HUES48 (cell line): ENCODE measurements at regions not wholly inside any gene's neighbourhood (a gene's known extent, or its start where the extent isn't known, plus 50 kb on each side); places are given as distances from the start of the nearest gene placed in this dataset.

Source experiments
- H3K27ac ChIP-seq: one replicate; pipeline ENCODE4 v1.7.0; 2013; ENCODE audit warnings: low read depth, low read length, inconsistent platforms
- H3K27me3 ChIP-seq: 2 replicates; pipeline ENCODE4 v1.6.1; 2013; ENCODE audit warnings: mild to moderate bottlenecking, low read length; ENCODE audit not compliant: control insufficient read depth, insufficient read depth
- H3K36me3 ChIP-seq: 2 replicates; pipeline ENCODE4 v1.6.1; 2013; ENCODE audit warnings: low read length; ENCODE audit not compliant: control insufficient read depth, insufficient read depth
- H3K4me1 ChIP-seq: 2 replicates; pipeline ENCODE4 v1.6.1; 2013; ENCODE audit warnings: mild to moderate bottlenecking, low read length; ENCODE audit not compliant: control insufficient read depth, insufficient read depth
- H3K4me3 ChIP-seq: 2 replicates; pipeline ENCODE4 v1.5.1; 2013; ENCODE audit warnings: mild to moderate bottlenecking, low read depth, low read length
- H3K9ac ChIP-seq: 2 replicates; pipeline ENCODE4 v1.6.1; 2013; ENCODE audit warnings: mild to moderate bottlenecking, low read depth, low read length, moderate library complexity
- H3K9me3 ChIP-seq: 2 replicates; pipeline ENCODE4 v1.6.1; 2013; ENCODE audit warnings: low read length; ENCODE audit not compliant: control insufficient read depth, insufficient read depth

- Histone ChIP-seq H3K4me1 (peaks cover 5% of the 10 kb centered on the region; the same call in 1 of the 2 replicates), H3K27me3 (no peaks in the 10 kb centered on the region), H3K36me3 (no peaks in the 10 kb centered on the region), H3K9ac (no peak overlapping the region), H3K27ac (no peak overlapping the region), H3K9me3 (no peaks in the 10 kb centered on the region), H3K4me3 (no peak overlapping the region)
These were observed 121.8 kb upstream of the SMAD3 start for GRCh38 chr15:66943456-66944095.

GRCh38 chr15:66944121-66944520, 121.3 kb upstream of the SMAD3 start:
- H3K4me1 ChIP-seq: peaks cover 5% of the 10 kb centered on the region; the same call in 1 of the 2 replicates
- H3K9me3 ChIP-seq: no peaks in the 10 kb centered on the region
- no peak overlapping the region for H3K27ac ChIP-seq
- H3K36me3 ChIP-seq: no peaks in the 10 kb centered on the region
- H3K4me3 ChIP-seq: no peak overlapping the region
- H3K9ac ChIP-seq: no peak overlapping the region
- H3K27me3 ChIP-seq: no peaks in the 10 kb centered on the region

- H3K9ac ChIP-seq: no peak overlapping the region
- H3K4me1 ChIP-seq: peaks cover 5% of the 10 kb centered on the region; the same call in 1 of the 2 replicates
- H3K36me3 ChIP-seq: no peaks in the 10 kb centered on the region
- H3K27ac ChIP-seq: no peak overlapping the region
- H3K27me3 ChIP-seq: no peaks in the 10 kb centered on the region
- no peak overlapping the region for H3K4me3 ChIP-seq
- H3K9me3 ChIP-seq: no peaks in the 10 kb centered on the region
These were observed 120.1 kb upstream of the SMAD3 start for GRCh38 chr15:66945286-66945685.

DNA sequence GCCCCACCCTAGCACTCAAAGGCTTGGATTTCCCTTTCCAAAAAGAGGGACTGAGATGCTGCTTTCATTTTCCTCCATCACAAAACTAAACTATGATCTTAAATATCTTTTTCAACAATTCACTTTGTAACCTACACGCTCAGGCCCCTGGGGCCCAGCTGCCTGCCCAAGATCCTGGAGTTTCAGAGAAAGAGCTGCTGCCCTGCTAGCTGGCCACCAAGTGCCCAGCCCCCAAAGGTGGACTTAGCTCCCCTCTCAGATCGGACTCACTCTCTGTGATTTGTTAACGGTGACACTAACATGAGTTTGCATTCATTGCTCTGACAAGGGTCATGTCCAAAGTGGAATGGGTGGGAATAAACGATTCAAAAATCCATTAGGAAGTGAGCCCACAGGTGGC, 119.6 kb upstream of the SMAD3 start:
- H3K4me3 ChIP-seq: no peak overlapping the region
- peaks cover 5% of the 10 kb centered on the region; the same call in 1 of the 2 replicates for H3K4me1 ChIP-seq
- no peak overlapping the region for H3K27ac ChIP-seq
- H3K9me3 ChIP-seq: no peaks in the 10 kb centered on the region
- H3K36me3 ChIP-seq: no peaks in the 10 kb centered on the region
- no peaks in the 10 kb centered on the region for H3K27me3 ChIP-seq
- no peak overlapping the region for H3K9ac ChIP-seq

- no peaks in the 10 kb centered on the region for H3K9me3 ChIP-seq
- no peak overlapping the region for H3K9ac ChIP-seq
- no peak overlapping the region for H3K4me3 ChIP-seq
- H3K36me3 ChIP-seq: no peaks in the 10 kb centered on the region
- H3K27ac ChIP-seq: no peak overlapping the region
- no peaks in the 10 kb centered on the region for H3K27me3 ChIP-seq
- H3K4me1 ChIP-seq: peaks cover 5% of the 10 kb centered on the region; the same call in 1 of the 2 replicates
These were observed 118.7 kb upstream of the SMAD3 start for GRCh38 chr15:66946578-66947164.

GRCh38 chr15:66947471-66947870, 117.9 kb upstream of the SMAD3 start:
- no peak overlapping the region for H3K27ac ChIP-seq

DNA sequence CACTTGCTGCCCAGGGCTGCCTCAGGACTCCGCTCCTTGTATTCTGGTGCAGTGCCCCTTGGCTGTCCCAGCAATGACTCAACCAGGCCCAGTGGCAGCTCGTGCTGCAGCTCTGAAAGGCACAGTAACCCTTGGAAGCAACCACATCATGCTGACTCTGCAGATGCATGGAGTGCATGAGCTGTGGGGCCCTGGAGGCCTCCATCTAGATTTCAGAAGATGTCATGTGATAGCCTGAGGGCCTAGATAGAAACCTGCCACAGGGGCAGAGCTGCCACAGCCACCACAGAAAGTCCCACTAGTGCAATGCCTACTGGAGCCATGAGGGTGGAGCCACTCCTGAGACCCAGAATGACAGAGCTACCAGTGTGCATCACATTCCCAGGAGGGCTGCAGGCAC, 117.1 kb upstream of the SMAD3 start:
- Histone ChIP-seq H3K4me3 (no peak overlapping the region), H3K9me3 (no peaks in the 10 kb centered on the region), H3K9ac (no peak overlapping the region), H3K27ac (no peak overlapping the region), H3K27me3 (no peaks in the 10 kb centered on the region), H3K36me3 (no peaks in the 10 kb centered on the region), H3K4me1 (peaks cover under 1% of the 10 kb centered on the region; the same call in 1 of the 2 replicates)

More at GRCh38 chr15:66947471-66947870, 117.9 kb upstream of the SMAD3 start:
- H3K4me3 ChIP-seq: no peak overlapping the region
- no peak overlapping the region for H3K9ac ChIP-seq
- H3K27me3 ChIP-seq: no peaks in the 10 kb centered on the region
- no peaks in the 10 kb centered on the region for H3K36me3 ChIP-seq
- peaks cover 5% of the 10 kb centered on the region; the same call in 1 of the 2 replicates for H3K4me1 ChIP-seq
- no peaks in the 10 kb centered on the region for H3K9me3 ChIP-seq

DNA sequence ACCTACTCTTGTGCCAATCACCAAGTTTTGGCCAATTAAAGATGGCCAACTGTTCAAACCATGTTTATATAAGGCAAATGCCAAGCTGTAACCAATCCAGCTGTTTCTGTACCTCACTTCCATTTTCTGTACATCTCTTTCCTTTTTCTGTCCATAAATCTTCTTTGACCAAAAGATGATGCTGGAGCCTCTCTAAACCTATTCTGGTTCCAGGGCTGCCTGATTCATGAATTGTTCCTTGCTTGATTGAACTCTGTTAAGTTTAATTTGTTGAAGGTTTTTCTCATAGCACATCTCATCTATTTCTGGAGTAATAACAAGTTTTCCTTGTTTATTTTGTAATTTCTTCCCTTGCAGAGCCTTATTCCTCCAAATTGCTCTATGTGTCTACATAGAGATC, 115.3 kb upstream of the SMAD3 start:
- no peak overlapping the region for H3K27ac ChIP-seq
- H3K9ac ChIP-seq: no peak overlapping the region
- no peaks in the 10 kb centered on the region for H3K9me3 ChIP-seq
- no peak overlapping the region for H3K4me3 ChIP-seq
- H3K36me3 ChIP-seq: no peaks in the 10 kb centered on the region
- H3K27me3 ChIP-seq: no peaks in the 10 kb centered on the region
- H3K4me1 ChIP-seq: no peaks in the 10 kb centered on the region

DNA sequence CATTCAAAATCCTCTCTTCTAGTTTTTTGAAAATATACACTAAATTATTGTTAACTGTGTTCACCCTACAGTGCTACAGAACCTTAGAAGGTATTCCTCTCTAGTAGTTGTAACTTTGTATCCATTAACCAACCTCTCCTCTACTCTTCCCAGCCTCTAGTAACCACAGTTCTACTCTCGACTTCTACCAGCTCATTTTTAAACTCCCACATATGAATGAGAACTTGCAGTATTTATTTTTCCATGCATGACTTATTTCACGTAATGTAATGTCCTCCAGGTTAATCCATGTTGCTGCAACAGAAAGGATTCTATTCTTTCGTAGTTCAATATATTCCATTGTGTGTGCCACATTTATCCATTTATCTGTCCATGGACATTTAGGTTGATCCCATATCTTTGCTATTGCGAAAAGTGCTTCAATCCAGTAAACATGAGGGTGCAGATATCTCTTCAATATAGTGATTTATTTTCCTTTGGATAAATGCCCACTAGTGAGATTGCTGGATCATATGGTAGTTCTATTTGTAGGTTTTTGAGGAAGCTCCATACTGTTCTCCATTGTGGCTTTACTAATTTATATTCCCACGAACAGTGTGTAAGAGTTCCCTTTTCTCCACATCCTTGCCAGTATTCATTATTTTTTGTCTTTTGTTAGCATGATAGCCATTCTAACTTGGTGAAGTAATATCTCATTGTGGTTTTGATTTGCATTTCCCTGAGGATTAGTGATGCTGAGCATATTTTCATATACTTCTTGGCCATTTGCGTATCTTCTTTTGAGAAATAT, 113.7 kb upstream of the SMAD3 start:
- Histone ChIP-seq H3K27me3 (no peaks in the 10 kb centered on the region), H3K9ac (no peak overlapping the region), H3K27ac (no peak overlapping the region), H3K36me3 (no peaks in the 10 kb centered on the region), H3K4me3 (no peak overlapping the region), H3K9me3 (no peaks in the 10 kb centered on the region), H3K4me1 (no peaks in the 10 kb centered on the region)

- Histone ChIP-seq H3K4me1 (no peaks in the 10 kb centered on the region), H3K27me3 (no peaks in the 10 kb centered on the region), H3K9me3 (no peaks in the 10 kb centered on the region), H3K9ac (no peak overlapping the region), H3K4me3 (no peak overlapping the region), H3K36me3 (no peaks in the 10 kb centered on the region), H3K27ac (no peak overlapping the region)
These were observed 112.5 kb upstream of the SMAD3 start for GRCh38 chr15:66952756-66953522.
